Myocyte (in vitro differentiated cells): ENCODE measurements at regions not wholly inside any gene's neighbourhood (a gene's known extent, or its start where the extent isn't known, plus 50 kb on each side); places are given as distances from the start of the nearest gene placed in this dataset.
"Not testable (repeated sequence)": the region's sequence is repeated elsewhere in the genome, so short reads cannot be mapped to it uniquely, and the experiment has no call there.

ENCODE experiments used
- DNase-seq: peaks from one replicate; pipeline ENCODE4 v3.0.0-alpha.2; 2012; ENCODE audit warnings: low read depth

DNA sequence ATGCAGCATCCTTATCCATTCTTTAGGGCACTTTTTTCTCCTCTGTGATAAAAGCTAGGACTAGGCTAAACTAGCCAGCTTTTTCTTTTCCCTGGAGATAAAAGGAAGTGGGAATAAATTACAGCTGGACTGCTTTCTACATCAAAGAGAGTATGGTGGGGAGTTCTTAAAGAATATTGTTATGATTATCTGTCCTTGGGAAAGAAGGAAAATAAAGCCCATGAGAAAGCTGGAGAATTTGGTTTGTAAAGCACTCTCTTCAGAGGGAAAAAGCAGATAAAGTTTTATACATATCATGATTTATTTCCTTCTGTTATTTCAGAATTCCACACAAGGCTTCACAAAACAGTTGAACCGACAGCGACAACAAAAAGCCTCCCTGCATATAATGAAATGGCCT, 923.0 kb downstream of the DIPK2A start:
- no peak for DNase-seq

DNA sequence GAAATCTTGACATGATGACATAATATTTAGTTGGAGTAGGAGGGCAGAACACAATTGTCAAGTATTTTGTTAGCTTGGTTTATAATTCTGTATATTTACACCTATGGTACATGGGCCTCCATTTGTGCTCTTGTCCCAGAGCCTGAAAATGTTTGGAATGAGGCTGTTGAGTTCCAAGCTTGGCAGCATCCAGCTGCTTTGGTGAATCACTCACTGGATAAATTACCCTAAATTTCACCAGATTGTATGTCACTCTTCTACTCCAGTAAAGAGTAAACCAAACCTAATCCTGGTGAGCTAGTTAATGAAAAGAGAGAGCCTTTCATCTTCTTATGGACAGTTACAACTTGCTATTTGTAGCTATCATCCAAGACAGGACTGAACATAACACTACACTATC, 928.7 kb downstream of the DIPK2A start:
- DNase-seq, result peak; percentile 13

DNA sequence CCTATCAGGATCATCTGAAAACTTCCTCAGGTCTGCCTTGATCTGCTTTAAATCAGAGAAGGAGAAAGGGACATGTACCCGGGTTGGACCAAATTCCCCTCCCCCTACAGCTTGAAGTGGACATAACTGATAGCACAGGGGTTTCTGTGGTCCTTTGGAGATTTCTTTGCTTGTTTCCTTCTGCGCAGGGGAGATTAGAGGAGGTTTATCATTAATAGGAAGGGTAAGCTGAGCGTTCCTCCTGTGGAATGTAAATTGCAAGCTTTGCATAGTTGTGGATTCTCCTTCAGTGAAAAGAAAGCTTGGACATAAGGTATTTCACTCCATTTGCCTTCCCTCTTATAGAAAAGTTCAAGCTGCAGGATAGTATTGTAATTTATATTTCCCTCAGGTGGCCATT, 936.0 kb downstream of the DIPK2A start:
- not testable (repeated sequence) for DNase-seq

DNA sequence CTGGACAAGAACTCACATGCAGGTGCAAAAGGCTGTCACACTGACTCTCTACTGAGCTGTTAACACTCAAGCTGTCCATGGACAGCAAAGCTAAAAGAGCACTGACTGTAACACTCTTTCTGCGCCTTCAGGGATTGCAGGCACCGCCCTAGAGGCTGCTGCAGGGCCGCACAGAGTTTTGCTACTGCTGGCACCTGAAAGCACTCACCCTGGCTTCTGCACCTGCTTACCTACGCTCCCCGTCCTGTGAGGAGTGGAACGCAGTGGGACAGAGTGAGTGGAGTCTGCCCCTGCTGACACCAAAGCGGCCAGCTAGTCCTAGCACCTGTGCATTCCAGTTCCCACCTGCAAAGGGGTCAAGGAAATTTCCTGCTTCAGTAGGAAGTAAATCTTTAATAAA, 941.3 kb downstream of the DIPK2A start:
- DNase-seq, result no peak

DNA sequence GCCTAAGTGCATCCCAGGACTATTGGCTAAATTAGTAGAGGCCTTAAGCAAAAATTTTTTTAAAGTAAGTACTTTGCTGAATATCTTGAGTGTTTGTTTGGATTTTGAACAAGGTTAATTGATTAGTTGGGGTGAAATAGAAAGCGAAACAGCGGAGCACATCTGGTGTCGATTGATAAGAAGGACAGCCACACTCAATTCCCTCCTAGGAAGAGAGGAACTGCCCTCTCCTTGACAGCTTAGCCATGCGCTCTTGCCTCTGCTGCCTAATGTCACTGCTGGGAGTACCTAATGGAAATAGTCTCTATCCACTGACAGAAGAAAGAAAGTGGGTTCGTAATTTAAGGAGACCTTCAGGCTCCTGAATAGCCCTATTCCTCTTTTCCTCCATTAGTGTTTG, 943.6 kb downstream of the DIPK2A start:
- no peak for DNase-seq

DNA sequence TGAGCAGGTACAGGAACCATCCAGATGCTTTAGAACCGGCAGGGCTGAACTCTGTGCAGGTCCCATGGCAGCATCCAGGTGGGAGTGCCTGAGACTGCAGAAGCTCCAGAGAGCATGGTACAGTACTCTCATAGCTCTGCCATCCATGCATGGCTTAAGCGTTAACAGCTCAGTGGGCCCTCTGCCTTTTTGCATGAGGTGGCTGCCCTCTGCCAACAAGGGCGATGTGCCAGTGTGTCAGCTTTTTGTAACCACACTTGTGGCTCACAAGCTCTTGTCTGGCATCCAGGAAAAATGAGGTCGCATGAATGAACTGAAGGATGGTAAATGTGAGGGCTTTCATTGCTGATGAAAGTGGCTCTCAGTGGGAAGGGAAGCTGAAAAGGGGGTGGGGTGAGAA, 950.1 kb downstream of the DIPK2A start:
- peak; percentile 50 for DNase-seq

DNA sequence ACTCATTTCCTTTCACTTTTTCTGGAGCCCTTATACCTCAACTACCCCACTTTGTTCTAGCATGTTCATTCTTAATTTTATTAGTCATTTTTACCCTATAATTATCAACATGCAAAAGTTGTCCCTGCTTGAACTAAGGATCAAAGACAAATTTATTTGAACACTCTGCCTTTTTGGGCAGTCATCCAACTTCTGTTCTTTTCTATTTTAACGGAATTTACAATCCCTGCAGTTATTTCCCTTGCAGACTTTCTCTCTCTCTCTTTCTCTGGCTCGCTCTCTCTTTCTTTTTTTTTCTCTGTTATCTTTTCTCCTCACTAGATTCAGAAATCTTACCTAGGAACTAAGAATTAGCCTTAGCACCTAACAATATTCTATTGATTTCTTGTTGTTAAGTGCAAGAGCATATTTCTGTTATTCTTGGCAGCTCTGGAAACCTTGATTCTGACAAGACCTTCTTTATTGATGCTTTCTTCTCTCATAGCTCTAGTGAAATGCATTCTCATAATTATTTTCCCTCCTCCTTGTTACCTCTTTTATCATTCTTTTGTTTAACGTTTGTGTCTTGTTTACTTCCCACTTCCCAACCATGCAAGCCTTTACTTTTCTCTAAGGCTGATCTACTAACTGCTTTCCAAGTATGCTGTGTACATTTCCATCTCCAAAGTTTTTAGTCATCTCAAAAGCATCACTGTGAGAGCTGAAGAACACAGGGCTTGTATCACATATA, 951.6 kb downstream of the DIPK2A start:
- peak; percentile 12 for DNase-seq

DNA sequence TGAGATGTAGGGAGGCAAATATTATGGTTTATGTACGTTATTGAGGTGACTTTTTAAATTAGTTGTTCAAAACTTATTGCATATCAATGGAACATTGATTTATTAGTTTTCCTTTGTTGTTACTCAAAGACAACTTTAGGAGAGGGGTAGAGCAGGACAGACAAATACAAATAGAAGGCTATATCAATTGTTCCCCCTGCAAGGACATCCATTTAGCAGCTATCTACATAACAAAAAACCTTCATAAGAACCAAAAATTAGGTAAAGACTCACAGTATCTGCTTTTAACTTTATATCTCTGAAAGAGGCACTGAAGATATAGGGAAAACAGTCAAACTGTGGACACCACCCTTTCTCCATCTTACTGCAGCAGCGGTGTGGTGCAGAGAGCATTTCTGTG, 958.8 kb downstream of the DIPK2A start:
- DNase-seq, result no peak

DNA sequence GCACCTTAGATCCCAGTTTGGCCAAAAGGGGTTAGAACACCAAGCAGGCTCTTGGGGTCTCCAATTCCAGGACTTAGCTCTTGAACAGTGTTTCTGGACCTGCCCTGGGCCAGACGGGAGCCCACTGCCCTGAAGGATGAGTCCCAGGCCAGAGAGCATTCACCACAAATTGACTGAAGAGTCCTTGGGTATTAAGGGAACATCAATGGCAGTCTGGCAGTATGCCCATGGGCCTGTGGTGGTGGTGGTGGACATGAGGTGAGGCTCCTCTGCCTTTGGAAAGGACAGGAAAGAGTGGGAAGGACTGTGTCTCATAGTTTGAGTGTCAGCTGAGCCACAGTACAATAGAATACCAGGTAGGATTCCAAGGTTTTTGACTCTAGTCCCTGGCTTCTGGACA, 960.0 kb downstream of the DIPK2A start:
- DNase-seq, result no peak

DNA sequence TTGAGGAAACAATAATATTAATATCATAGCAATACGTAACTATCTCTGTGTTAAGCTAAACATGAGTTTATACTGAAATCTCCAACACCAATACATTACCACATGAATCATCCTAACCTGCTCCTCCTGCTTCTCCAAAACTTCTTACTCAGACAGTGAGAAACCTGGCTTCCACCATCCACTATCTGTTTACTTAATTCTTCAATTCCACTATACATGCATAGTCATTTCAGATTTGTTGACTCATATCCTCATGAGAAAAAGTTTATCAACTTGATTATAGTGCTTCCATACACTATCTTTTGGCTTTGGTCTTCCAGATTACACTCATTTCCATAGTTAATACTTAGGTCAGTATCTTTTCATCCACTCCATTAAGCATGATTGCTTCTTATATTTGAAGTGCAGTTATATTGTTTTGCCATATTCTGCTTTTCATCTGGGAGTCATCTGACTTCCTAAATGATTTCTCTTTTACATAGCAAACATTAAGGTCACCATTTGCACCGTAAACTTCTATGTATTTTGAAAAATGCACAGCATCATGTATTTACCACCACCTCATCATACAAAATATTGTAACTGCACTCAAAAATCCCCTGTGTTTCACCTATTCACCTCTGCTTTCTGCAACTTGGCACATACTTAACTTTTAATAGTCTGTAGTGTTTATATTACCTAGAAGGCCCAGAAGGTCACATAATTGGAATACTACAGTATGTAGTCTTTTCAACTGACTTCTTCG, 970.6 kb downstream of the DIPK2A start:
- no peak for DNase-seq

DNA sequence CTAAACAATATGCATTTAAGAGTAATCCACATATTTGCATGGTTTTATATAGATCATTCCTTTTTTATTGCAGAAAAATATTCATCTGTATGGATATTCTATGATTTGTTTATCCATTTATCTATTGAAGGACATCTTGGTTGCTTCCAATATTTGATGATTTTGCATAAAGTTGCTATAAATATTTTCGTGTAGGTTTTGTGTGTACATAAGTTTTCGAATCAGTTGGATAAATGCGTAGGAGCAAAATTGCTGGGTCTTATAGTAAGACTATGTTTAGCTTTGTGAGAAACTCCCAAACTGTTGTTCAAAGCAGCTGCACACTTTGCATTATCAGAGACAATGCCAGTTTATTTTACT, 971.2 kb downstream of the DIPK2A start:
- DNase-seq, result no peak

DNA sequence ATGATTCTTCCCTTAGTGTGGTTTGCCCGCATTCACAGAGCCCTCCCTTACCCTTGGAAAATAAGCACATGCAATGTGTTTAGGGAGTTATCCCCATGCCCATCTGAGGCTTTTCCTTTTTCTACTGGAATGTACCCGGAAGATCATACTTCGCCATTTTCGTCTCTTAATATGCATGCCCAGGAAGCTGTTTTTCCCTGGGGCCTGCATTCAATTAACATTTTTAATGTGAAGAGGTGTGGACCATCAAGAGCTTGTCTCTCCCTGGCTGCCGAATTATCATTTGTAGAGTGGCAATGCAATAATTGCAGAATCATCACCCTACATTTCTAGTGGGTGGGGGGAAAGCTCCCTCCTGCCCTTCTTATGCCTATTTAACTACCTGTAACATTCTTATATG, 976.3 kb downstream of the DIPK2A start:
- no peak for DNase-seq

DNA sequence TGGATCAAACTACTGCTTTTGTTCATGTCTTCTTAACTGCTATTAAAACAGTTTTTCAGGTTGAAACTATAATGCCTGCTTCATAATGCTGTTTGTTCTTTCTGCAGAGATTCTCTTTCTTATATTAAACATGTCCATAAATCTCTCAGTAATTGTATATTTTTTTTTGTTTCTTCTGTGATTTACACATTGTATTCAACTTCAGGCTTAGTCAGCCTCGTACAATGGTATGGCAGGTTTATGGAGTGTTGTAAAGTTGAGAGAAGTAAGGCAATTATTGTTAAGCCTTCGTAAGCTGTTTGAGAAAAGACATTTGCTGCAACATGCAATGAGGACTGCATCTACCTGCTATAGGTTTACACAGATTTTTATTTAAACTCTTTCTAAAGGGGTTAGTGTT, 977.1 kb downstream of the DIPK2A start:
- DNase-seq, result no peak

DNA sequence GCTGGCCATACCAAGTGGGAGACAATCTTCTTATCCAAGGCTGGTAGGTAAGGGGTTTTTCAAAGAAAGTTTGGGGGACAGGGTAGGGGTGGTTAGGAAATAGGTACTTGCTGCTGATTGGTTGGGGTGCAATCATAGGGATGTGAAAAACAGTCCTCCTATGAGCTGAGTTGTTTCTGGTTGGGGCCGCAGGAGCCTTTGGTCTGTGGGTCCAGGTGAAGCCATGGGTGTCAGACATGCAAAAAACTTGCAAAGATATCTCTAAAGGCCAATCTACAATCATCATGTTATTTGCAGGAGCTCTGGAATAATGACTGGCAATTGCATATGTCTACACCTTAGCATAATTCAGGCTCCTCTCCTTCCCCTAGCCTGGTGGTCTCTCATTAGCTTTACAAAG, 982.3 kb downstream of the DIPK2A start:
- no peak for DNase-seq

DNA sequence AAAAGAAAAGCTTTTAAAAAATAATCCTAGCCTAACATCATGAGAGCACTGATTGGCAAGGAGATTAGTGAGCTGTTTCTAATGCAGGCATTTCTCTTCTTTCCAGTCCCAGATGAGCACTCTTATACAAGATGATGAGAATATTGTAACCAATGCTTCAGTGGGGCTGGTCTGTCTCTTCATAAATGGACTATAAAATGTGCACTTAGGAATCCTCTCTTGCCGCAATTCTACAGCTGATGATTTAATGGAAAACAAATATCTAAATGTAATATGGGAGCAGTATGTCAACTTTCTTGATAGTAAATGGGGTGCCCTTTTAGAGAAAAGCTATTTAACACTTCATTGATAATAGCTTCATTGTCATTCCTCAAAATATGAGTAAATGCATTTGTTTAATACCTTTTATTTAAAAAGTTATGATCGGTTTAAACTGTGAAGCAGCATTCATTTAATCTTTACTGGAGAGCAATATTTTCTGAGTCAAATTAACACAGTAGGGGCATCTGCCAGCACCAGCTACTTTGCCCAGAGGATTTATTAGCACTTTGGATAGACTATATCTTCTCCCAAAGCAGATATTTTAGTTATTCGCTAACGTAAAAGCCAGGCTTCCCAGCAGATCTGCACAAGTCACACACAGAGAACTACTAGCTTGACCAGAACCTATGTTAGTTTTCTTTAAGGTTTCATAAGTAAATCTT, 985.9 kb downstream of the DIPK2A start:
- DNase-seq, result no peak

DNA sequence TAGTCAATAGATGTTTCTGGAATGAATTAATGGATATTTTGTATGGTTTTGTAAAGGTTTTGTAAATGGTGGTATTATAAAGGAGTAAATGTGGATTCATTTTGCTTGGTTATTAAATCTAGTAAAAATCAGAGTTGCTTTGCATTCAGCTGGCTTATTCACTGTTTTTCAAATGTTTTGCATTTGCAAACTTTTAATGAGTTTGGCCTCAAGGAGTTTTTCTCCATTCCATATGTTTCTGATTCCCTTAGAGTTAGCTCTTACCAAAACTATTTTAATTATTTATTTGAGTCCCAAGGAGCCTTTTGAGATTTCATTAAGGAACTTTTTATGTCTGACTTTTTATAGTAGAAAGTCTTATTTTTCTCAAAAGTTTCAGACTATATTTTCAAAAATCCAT, 992.2 kb downstream of the DIPK2A start:
- no peak for DNase-seq

DNA sequence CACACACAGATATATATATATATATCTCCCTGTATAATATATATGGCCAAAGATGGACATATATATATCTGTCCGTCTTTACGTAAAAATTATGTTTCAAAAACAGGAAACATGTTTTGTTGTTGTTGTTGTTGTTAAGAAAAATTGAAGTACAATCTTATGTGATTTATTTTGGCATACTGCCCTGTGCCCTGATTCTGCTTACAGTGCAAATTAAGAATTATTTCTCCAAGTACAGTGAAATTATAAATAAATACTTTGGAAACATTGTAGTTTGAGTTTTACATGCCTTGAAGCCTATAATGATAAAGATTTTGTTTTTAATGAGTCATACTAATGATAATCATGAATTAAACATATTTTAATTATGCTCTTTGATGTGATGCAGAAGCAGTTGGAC, 994.9 kb downstream of the DIPK2A start:
- DNase-seq, result no peak

DNA sequence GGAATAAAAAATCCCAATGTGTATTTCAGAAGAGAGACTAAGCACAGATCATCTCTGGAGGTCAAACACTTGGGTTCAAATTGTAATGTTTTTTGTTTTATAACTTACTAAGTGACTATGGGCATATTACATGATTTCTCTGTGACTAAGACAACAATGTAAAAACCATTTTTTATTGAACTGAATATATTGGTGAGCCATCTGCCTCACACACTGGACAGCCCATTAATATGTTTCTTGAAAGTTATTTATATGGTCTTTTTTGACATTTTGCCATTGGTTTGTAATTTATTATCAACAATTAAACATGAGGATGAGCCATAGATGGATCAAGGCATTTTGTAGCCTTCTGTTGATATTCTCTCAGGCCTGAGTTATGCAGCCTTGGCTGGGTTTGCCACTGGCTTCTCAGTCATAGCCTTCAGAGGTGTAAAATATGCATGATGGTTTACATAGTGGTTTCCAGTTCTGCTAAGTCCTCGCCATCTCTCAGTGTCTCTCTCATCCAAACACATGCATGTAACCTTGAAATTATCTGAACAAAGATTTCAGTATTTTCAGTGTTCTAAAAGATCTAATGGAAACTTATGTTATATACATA, 997.2 kb downstream of the DIPK2A start:
- DNase-seq, result peak; percentile 33

DNA sequence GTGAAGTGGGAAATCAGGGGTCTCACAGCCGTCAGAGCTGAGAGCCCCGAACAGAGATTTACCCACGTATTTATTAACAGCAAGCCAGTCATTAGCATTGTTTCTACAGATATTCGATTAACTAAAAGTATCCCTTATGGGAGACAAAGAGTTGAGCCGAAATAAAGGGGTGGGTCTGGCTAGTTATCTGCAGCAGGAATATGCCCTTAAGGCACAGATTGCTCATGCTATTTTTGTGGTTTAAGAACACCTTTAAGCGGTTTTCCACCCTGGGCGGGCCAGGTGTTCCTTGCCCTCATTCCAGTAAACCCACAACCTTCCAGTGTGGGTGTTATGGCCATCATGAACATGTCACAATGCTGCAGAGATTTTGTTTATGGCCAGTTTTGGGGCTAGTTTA, 1012.9 kb downstream of the DIPK2A start:
- DNase-seq, result not testable (repeated sequence)

DNA sequence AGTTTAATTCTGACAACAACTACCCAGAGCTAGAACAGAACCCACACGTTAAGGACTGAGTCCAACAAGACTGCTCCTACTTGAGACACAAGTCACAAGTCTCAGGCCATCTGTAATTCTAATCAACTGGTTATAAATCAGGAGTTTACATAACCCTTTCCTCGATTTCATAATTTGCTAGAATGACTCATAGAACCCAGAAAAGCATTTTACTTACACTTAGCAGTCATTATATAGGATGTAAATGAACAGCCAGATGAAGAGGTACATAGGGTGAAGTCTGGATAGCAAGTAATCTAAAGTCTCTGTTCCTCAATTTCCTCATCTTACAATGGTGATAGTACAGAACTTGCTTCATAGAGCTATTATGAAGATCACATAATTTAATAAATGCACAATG, 1018.2 kb downstream of the DIPK2A start:
- no peak for DNase-seq

DNA sequence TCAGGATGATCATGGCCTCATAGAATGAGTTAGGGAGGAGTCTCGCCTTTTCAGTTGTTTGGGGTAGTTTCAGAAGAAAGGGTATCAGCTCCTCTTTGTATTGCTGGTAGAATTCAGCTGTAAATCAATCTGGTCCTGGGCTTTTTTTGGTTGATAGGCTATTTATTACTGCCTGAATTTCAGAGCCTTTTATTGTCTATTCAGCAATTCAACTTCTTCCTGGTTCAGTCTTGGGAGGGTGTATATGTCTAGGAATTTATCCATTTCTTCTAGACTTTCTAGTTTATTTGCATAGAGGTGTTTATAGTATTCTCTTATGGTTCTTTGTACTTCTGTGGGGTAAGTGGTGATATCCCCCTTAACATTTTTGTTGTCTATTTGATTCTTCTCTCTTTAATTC, 1024.2 kb downstream of the DIPK2A start:
- DNase-seq, result no peak

DNA sequence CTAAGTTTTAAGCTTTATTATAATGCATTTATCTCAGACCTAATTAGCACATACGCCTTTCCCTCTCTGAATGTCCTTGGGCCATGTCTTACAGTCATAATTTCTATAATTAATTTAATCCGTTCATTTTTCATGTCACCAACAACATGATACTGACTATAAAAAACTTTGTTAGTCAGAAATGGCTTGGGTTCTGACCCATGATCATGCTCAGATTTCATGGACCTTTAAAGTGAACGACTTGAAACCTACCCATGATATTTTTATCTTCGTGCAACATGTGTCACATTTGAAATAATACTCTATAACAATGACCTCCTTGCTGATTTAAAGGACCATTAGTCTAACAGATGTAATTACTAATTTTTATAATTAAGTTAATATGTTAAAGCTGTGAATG, 1033.8 kb downstream of the DIPK2A start:
- DNase-seq, result no peak
